Ishikawa (cell line): ENCODE measurements at regions not wholly inside any gene's neighbourhood (a gene's known extent, or its start where the extent isn't known, plus 50 kb on each side); places are given as distances from the start of the nearest gene placed in this dataset.

Experiments
- CEBPB ChIP-seq: IDR thresholded peaks from 2 replicates; pipeline ENCODE4 v1.6.1; 2012
- CREB1 ChIP-seq: IDR thresholded peaks from 2 replicates; pipeline ENCODE4 v1.6.1; 2012; ENCODE audit warnings: low read depth
- EGR1 ChIP-seq: IDR thresholded peaks from 2 replicates; pipeline ENCODE4 v1.6.1; 2012
- EP300 ChIP-seq: IDR thresholded peaks from 2 replicates; pipeline ENCODE4 v1.6.1; 2012; ENCODE audit warnings: borderline replicate concordance
- FOXM1 ChIP-seq: IDR thresholded peaks from 2 replicates; pipeline ENCODE4 v1.6.1; 2012; ENCODE audit warnings: low read depth, borderline replicate concordance
- NFIC ChIP-seq: IDR thresholded peaks from 2 replicates; pipeline ENCODE4 v1.6.1; 2012
- RAD21 ChIP-seq: IDR thresholded peaks from 2 replicates; pipeline ENCODE4 v1.6.1; 2012; ENCODE audit warnings: low read depth
- TAF1 ChIP-seq: IDR thresholded peaks from 2 replicates; pipeline ENCODE4 v1.6.1; 2012; ENCODE audit warnings: low read depth, mild to moderate bottlenecking
- TCF12 ChIP-seq: IDR thresholded peaks from 2 replicates; pipeline ENCODE4 v1.6.1; 2012; ENCODE audit warnings: low read depth
- TEAD4 ChIP-seq: IDR thresholded peaks from 2 replicates; pipeline ENCODE4 v1.6.1; 2012
- YY1 ChIP-seq: IDR thresholded peaks from 2 replicates; pipeline ENCODE4 v1.6.1; 2012; ENCODE audit warnings: low read depth
- ZBTB7A ChIP-seq: IDR thresholded peaks from 2 replicates; pipeline ENCODE4 v1.6.1; 2012; ENCODE audit warnings: low read depth
- TF ChIP-seq, protein P1 (sequence below): IDR thresholded peaks from 2 replicates; pipeline ENCODE4 v1.6.1; 2012; ENCODE audit warnings: low read depth, mild to moderate bottlenecking
- TF ChIP-seq, protein P2 (sequence below): IDR thresholded peaks from 2 replicates; pipeline ENCODE4 v1.6.1; 2012
- TF ChIP-seq, protein P3 (sequence below): IDR thresholded peaks from 2 replicates; pipeline ENCODE4 v1.6.1; 2012

DNA sequence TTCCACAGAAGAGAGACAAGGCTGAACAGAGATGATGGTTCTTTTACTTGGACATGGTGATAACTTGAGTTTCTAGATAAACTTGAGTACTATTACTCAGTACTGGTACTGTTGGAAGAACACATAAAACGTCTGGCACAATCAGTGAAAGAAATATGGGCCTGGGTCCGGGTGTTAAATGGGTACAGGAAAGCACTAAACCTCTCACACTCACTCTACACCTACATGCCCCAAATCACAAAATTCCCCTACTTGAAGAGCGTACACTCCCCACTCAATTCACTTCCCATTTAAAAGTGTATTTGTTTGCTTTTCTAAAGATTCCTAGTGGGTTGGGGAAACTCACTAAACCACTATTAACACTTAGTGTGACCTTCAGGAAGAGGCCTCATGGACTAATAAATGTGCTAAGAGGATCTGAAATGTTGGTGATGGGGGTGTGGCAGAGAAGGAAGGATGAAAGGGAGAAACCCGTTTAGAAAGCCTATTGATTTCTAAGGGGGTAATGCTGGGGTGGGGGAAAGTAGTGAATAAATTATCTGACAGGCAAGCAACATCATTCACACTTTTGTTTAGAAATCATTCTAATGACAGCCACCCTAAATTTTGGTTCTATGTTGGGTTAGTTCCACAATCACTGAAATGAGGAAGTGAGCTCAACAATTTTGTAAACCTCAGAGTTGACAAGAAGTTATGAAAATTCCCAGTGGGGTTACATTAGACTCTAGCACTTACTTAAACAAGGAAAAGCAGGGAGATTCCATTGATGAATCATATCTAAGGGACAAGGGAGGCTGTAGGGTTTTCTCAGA, 222.6 kb upstream of the MARCKS start:
- TF ChIP-seq FOXM1 = no peak
- no peak for TF ChIP-seq ZBTB7A
- no peak for TF ChIP-seq TCF12
- TF ChIP-seq NFIC = no peak
- no peak for TF ChIP-seq TAF1
- no peak for TF ChIP-seq CREB1
- TF ChIP-seq EP300 = no peak
- TF ChIP-seq RAD21 = no peak
- TF ChIP-seq TEAD4 = no peak
- TF ChIP-seq YY1 = no peak
- TF ChIP-seq CEBPB = no peak
- TF ChIP-seq EGR1 = no peak
- TF ChIP-seq, protein P1, sequence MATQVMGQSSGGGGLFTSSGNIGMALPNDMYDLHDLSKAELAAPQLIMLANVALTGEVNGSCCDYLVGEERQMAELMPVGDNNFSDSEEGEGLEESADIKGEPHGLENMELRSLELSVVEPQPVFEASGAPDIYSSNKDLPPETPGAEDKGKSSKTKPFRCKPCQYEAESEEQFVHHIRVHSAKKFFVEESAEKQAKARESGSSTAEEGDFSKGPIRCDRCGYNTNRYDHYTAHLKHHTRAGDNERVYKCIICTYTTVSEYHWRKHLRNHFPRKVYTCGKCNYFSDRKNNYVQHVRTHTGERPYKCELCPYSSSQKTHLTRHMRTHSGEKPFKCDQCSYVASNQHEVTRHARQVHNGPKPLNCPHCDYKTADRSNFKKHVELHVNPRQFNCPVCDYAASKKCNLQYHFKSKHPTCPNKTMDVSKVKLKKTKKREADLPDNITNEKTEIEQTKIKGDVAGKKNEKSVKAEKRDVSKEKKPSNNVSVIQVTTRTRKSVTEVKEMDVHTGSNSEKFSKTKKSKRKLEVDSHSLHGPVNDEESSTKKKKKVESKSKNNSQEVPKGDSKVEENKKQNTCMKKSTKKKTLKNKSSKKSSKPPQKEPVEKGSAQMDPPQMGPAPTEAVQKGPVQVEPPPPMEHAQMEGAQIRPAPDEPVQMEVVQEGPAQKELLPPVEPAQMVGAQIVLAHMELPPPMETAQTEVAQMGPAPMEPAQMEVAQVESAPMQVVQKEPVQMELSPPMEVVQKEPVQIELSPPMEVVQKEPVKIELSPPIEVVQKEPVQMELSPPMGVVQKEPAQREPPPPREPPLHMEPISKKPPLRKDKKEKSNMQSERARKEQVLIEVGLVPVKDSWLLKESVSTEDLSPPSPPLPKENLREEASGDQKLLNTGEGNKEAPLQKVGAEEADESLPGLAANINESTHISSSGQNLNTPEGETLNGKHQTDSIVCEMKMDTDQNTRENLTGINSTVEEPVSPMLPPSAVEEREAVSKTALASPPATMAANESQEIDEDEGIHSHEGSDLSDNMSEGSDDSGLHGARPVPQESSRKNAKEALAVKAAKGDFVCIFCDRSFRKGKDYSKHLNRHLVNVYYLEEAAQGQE = no peak
- TF ChIP-seq, protein P2, sequence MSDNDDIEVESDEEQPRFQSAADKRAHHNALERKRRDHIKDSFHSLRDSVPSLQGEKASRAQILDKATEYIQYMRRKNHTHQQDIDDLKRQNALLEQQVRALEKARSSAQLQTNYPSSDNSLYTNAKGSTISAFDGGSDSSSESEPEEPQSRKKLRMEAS = no peak

DNA sequence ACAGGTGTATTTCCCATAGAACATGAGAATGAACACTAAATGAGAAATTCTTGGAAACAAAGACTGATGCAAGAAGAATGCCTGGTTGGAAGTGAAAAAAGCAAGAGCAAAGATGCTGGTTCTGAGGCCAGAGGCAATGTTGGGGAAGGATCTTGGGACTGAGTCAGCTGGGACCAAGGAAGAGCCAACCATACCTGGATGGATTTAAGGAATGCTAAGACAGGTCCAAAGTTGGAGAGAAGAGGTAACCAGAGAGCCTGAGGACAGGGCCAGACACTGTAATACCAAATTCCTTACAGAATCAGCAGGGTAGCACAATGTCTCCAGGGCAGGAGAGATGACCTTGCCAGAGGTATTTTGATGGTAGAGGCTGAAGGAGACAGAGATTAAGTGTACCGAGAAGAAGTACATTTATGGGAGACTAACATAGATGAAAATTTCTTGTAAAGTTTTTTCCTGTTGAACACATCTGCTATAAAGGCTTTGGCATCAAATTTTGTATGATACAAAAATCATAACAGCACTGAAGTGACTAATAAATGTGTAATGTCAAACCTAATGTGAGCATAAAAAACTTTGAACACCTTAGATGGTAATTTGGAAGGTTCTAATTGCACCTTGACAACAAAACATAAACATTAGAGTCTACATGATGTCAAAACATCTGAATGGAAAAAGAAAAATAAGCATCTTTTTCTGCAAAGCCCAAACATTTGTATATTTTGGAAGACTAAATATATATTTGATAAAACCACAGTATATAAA, 221.7 kb upstream of the MARCKS start:
- TF ChIP-seq CEBPB (no peak), ZBTB7A (no peak), RAD21 (no peak), YY1 (no peak), FOXM1 (no peak), EGR1 (no peak), EP300 (no peak), TCF12 (no peak), TEAD4 (no peak), CREB1 (no peak), TAF1 (no peak), NFIC (no peak)
- TF ChIP-seq, protein P3, sequence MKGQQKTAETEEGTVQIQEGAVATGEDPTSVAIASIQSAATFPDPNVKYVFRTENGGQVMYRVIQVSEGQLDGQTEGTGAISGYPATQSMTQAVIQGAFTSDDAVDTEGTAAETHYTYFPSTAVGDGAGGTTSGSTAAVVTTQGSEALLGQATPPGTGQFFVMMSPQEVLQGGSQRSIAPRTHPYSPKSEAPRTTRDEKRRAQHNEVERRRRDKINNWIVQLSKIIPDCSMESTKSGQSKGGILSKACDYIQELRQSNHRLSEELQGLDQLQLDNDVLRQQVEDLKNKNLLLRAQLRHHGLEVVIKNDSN = no peak
- TF ChIP-seq, protein P1 = no peak
- TF ChIP-seq, protein P2 = no peak

GRCh38 chr6:113636357-113636824, 220.8 kb upstream of the MARCKS start:
- TF ChIP-seq, protein P1 = no peak
- TF ChIP-seq RAD21 = no peak
- no peak for TF ChIP-seq NFIC
- no peak for TF ChIP-seq CREB1
- no peak for TF ChIP-seq TCF12
- TF ChIP-seq EP300 = no peak
- TF ChIP-seq, protein P2 = no peak
- TF ChIP-seq CEBPB = no peak
- TF ChIP-seq TAF1 = no peak
- no peak for TF ChIP-seq TEAD4
- TF ChIP-seq FOXM1 = no peak
- no peak for TF ChIP-seq EGR1
- TF ChIP-seq YY1 = no peak
- TF ChIP-seq, protein P3 = no peak
- no peak for TF ChIP-seq ZBTB7A
